Fibroblast of skin of left biceps (primary cell): ENCODE measurements at regions not wholly inside any gene's neighbourhood (a gene's known extent, or its start where the extent isn't known, plus 50 kb on each side); places are given as distances from the start of the nearest gene placed in this dataset.

ENCODE experiments used
- DNase-seq, 2 experiments: peaks; one replicate each; pipeline ENCODE4 v3.0.0-alpha.2; 2013; ENCODE audit warnings: low read depth in 2 of 2

- no peak for DNase-seq
Measured at GRCh38 chr2:2848621-2849333, 517.7 kb upstream of the MYT1L start.

GRCh38 chr2:2848198-2848597 lies 517.1 kb upstream of the MYT1L start:
- no peak for DNase-seq

GRCh38 chr2:2847209-2847676 lies 516.2 kb upstream of the MYT1L start:
- DNase-seq, result no peak

- no peak for DNase-seq
Measured at GRCh38 chr2:2846332-2847208, 515.5 kb upstream of the MYT1L start.

GRCh38 chr2:2845806-2846315 lies 514.8 kb upstream of the MYT1L start:
- DNase-seq, result no peak

GRCh38 chr2:2845267-2845666 lies 514.2 kb upstream of the MYT1L start:
- no peak for DNase-seq

- DNase-seq, result no peak
Measured at GRCh38 chr2:2843969-2844548, 513.0 kb upstream of the MYT1L start.

- DNase-seq, result no peak
Measured at GRCh38 chr2:2842466-2842865, 511.4 kb upstream of the MYT1L start.

- no peak for DNase-seq
Measured at GRCh38 chr2:2840681-2841300, 509.7 kb upstream of the MYT1L start.

GRCh38 chr2:2839782-2840531 lies 508.9 kb upstream of the MYT1L start:
- no peak for DNase-seq

GRCh38 chr2:2839393-2839781 lies 508.3 kb upstream of the MYT1L start:
- no peak for DNase-seq

- no peak for DNase-seq
Measured at GRCh38 chr2:2838548-2838845, 507.4 kb upstream of the MYT1L start.

- DNase-seq, result no peak
Measured at GRCh38 chr2:2837746-2838547, 506.9 kb upstream of the MYT1L start.

GRCh38 chr2:2836343-2837070 lies 505.4 kb upstream of the MYT1L start:
- DNase-seq, result no peak

- no peak for DNase-seq
Measured at GRCh38 chr2:2834516-2835254, 503.6 kb upstream of the MYT1L start.

GRCh38 chr2:2834105-2834504 lies 503.0 kb upstream of the MYT1L start:
- DNase-seq, result no peak

GRCh38 chr2:2832657-2833056 lies 501.6 kb upstream of the MYT1L start:
- no peak for DNase-seq

GRCh38 chr2:2831633-2832032 lies 500.6 kb upstream of the MYT1L start:
- no peak for DNase-seq

- DNase-seq, result no peak
Measured at GRCh38 chr2:2830576-2830975, 499.5 kb upstream of the MYT1L start.
